SK-N-SH (cell line): ENCODE measurements at regions not wholly inside any gene's neighbourhood (a gene's known extent, or its start where the extent isn't known, plus 50 kb on each side); places are given as distances from the start of the nearest gene placed in this dataset.

ENCODE experiments used
- CTCF ChIA-PET: fragments of 300-600, 350-600 bp; formaldehyde crosslinking; extraction: SDS; loops from one replicate; lab custom pipeline; 2021; lab: Yijun Ruan, JAX
- POLR2A ChIA-PET: fragments of 350-600 bp; sonication (Branson Sonifier 250); formaldehyde crosslinking; extraction: SDS; loops from one replicate; lab custom pipeline; 2020; ENCODE audit warnings: antibody characterized with exemption, inconsistent platforms; lab: Yijun Ruan, JAX
- DNase-seq: peaks from one replicate; pipeline ENCODE4 v3.0.0; 2012
- H2AFZ ChIP-seq: fragments of 200-600 bp; sonication (generic); 2 replicates; pipeline ENCODE4 v1.8.1; 2016; ENCODE audit warnings: antibody characterized with exemption, mild to moderate bottlenecking, low read depth
- H3F3A ChIP-seq: fragments of 200-600 bp; sonication (generic); replicated peaks from 2 replicates; pipeline ENCODE3; 2016; ENCODE audit warnings: antibody characterized with exemption, mild to moderate bottlenecking; ENCODE audit not compliant: insufficient read depth
- H3K27ac ChIP-seq, 2 experiments: fragments of 200-500 bp in 1 of 2; fragments of 200-600 bp in 1 of 2; sonication (Bioruptor generic) in 1 of 2; sonication (generic), shearing (Covaris generic) in 1 of 2; 2 replicates each; pipeline versions ENCODE4 v1.5.1 to v1.6.1; 2014 to 2016; ENCODE audit warnings: low read depth in 2 of 2, inconsistent platforms in 1 of 2, low read length in 1 of 2, mild to moderate bottlenecking in 1 of 2, mixed read lengths in 1 of 2
- H3K27me3 ChIP-seq: fragments of 200-600 bp; sonication (generic), shearing (Covaris generic); 2 replicates; pipeline ENCODE4 v1.6.1; 2016; ENCODE audit warnings: mixed run types; ENCODE audit not compliant: insufficient read depth
- H3K36me3 ChIP-seq, 2 experiments: fragments of 200-500 bp in 1 of 2; fragments of 200-600 bp in 1 of 2; sonication (Bioruptor generic) in 1 of 2; sonication (generic) in 1 of 2; replicated peaks in 1 of 2; 2 replicates each; pipeline versions ENCODE3 to v1.5.1; 2014 to 2016; ENCODE audit warnings: low read length in 1 of 2, mild to moderate bottlenecking in 1 of 2; ENCODE audit not compliant: insufficient read depth in 2 of 2, control insufficient read depth in 1 of 2
- H3K4me1 ChIP-seq, 2 experiments: fragments of 200-500 bp in 1 of 2; fragments of 200-600 bp in 1 of 2; sonication (Bioruptor generic) in 1 of 2; sonication (generic), shearing (Covaris generic) in 1 of 2; 2 replicates each; pipeline versions ENCODE4 v1.5.1 to v1.6.1; 2014 to 2016; ENCODE audit warnings: low read depth in 1 of 2, low read length in 1 of 2, mixed run types in 1 of 2; ENCODE audit not compliant: insufficient read depth in 2 of 2, control insufficient read depth in 1 of 2
- H3K4me2 ChIP-seq: fragments of 200-600 bp; sonication (generic), shearing (Covaris generic); 2 replicates; pipeline ENCODE4 v1.6.1; 2017; ENCODE audit warnings: mixed run types
- H3K4me3 ChIP-seq, 2 experiments: fragments of 200-500 bp in 1 of 2; fragments of 200-600 bp in 1 of 2; sonication (Bioruptor generic) in 1 of 2; sonication (generic), shearing (Covaris generic) in 1 of 2; 2 replicates each; pipeline versions ENCODE4 v1.5.1 to v1.8.1; 2014 to 2016; ENCODE audit warnings: low read depth in 2 of 2, inconsistent platforms in 1 of 2, low read length in 1 of 2, mild to moderate bottlenecking in 1 of 2, mixed read lengths in 1 of 2, moderate library complexity in 1 of 2
- H3K79me2 ChIP-seq: fragments of 200-600 bp; sonication (generic); 2 replicates; pipeline ENCODE4 v1.8.1; 2017; ENCODE audit warnings: mild to moderate bottlenecking; ENCODE audit not compliant: insufficient read depth
- H3K9ac ChIP-seq: fragments of 200-600 bp; sonication (generic); 2 replicates; pipeline ENCODE4 v1.6.1; 2017; ENCODE audit warnings: mixed run types
- H3K9me2 ChIP-seq: fragments of 200-600 bp; sonication (generic); 2 replicates; pipeline ENCODE4 v1.6.1; 2017; ENCODE audit warnings: mixed run types
- H3K9me3 ChIP-seq: fragments of 200-600 bp; sonication (generic); 2 replicates; pipeline ENCODE4 v1.6.1; 2017; ENCODE audit warnings: mixed run types, mild to moderate bottlenecking, moderate library complexity
- H4K20me1 ChIP-seq: fragments of 200-600 bp; sonication (generic); 2 replicates; pipeline ENCODE4 v1.6.1; 2017; ENCODE audit warnings: mild to moderate bottlenecking, mixed run types; ENCODE audit not compliant: insufficient read depth
- CHD2 ChIP-seq: fragments of 150-350 bp; IDR thresholded peaks from 2 replicates; pipeline ENCODE4 v1.6.1; 2018; ENCODE audit warnings: low read length; ENCODE audit not compliant: partially characterized antibody
- EP300 ChIP-seq, 2 experiments: IDR thresholded peaks; 2 replicates each; pipeline versions ENCODE4 v1.4.0 to v1.6.1; 2012; ENCODE audit warnings: borderline replicate concordance in 1 of 2, low read depth in 1 of 2, low read length in 1 of 2
- EZH2phosphoT487 ChIP-seq: fragments of 200-600 bp; sonication (generic); IDR thresholded peaks from 2 replicates; pipeline ENCODE4 v1.6.1; 2017; ENCODE audit warnings: low read depth, mixed run types, mild to moderate bottlenecking, antibody characterized with exemption, moderate library complexity, borderline replicate concordance
- FOSL2 ChIP-seq: IDR thresholded peaks from 2 replicates; pipeline ENCODE4 v1.4.0; 2012; ENCODE audit warnings: low read depth, mild to moderate bottlenecking, moderate library complexity, borderline replicate concordance
- FOXM1 ChIP-seq: IDR thresholded peaks from 2 replicates; pipeline ENCODE4 v1.4.0; 2012; ENCODE audit warnings: low read depth, mild to moderate bottlenecking
- GABPA ChIP-seq: IDR thresholded peaks from 2 replicates; pipeline ENCODE4 v1.4.0; 2012; ENCODE audit warnings: low read depth, mild to moderate bottlenecking
- GATA2 ChIP-seq: sonication (generic); formaldehyde crosslinking; IDR thresholded peaks from 2 replicates; pipeline ENCODE4 v1.5.0; 2020; ENCODE audit warnings: mild to moderate bottlenecking, missing genetic modification reagents
- IRF3 ChIP-seq: fragments of 150-350 bp; IDR thresholded peaks from 2 replicates; pipeline ENCODE4 v1.6.1; 2016; ENCODE audit warnings: mild to moderate bottlenecking, low read depth, low read length
- JUND ChIP-seq: IDR thresholded peaks from 2 replicates; pipeline ENCODE4 v1.4.0; 2012
- MEF2A ChIP-seq: IDR thresholded peaks from 2 replicates; pipeline ENCODE4 v1.4.0; 2012; ENCODE audit warnings: low read depth, borderline replicate concordance
- NFIC ChIP-seq: IDR thresholded peaks from 2 replicates; pipeline ENCODE4 v1.4.0; 2012; ENCODE audit warnings: borderline replicate concordance
- PBX3 ChIP-seq: IDR thresholded peaks from 2 replicates; pipeline ENCODE4; 2012
- RXRA ChIP-seq: IDR thresholded peaks from 2 replicates; pipeline ENCODE4 v1.4.0; 2012; ENCODE audit warnings: low read depth, mild to moderate bottlenecking, borderline replicate concordance
- SMC3 ChIP-seq: IDR thresholded peaks from 2 replicates; pipeline ENCODE4 v1.6.1; 2012; ENCODE audit warnings: low read depth, low read length, improper control_type of control experiment
- TAF1 ChIP-seq: IDR thresholded peaks from 2 replicates; pipeline ENCODE4 v1.6.1; 2012; ENCODE audit warnings: low read depth, mild to moderate bottlenecking, low read length, moderate library complexity, borderline replicate concordance
- TCF12 ChIP-seq: IDR thresholded peaks from 2 replicates; pipeline ENCODE4 v1.4.0; 2012
- TEAD4 ChIP-seq: IDR thresholded peaks from 2 replicates; pipeline ENCODE4 v1.4.0; 2012; ENCODE audit warnings: mild to moderate bottlenecking, borderline replicate concordance; ENCODE audit not compliant: insufficient read depth
- USF1 ChIP-seq: IDR thresholded peaks from 2 replicates; pipeline ENCODE4 v1.4.0; 2012; ENCODE audit warnings: low read depth, borderline replicate concordance
- ZBTB33 ChIP-seq: IDR thresholded peaks from 2 replicates; pipeline ENCODE4 v1.4.0; 2012; ENCODE audit warnings: low read depth, borderline replicate concordance
- WGBS: methylation state at CpG from one replicate; pipeline ENCODE4 v1.1.6; 2017; ENCODE audit warnings: low lambda C conversion rate; 5-methylcytosine and 5-hydroxymethylcytosine counted together

- Histone ChIP-seq H3K27ac (0 out of 4 replicates have a peak overlapping the region, but pooled peaks of 1 of the 2 experiments have one; percentile 4), H3K9me3 (no peaks in the 10 kb centered on the region), H4K20me1 (no peaks in the 10 kb centered on the region), H3K79me2 (no peaks in the 10 kb centered on the region), H3K9me2 (no peaks in the 10 kb centered on the region), H3F3A (no peaks in the 10 kb centered on the region), H3K4me3 (no peak overlapping the region), H3K36me3 (no peaks in the 10 kb centered on the region), H3K4me2 (no peak overlapping the region), H3K27me3 (no peaks in the 10 kb centered on the region), H2AFZ (peak overlapping the region; percentile 24; the same call in 1 of the 2 replicates), H3K4me1 (no peaks in the 10 kb centered on the region; a peak in 1 of 4 replicates), H3K9ac (no peak overlapping the region)
- 13% methylated on average over 2 of the region's 2 CpGs for WGBS
- DNase-seq: no peak
- CTCF ChIA-PET: no interaction called here
- POLR2A ChIA-PET: no interaction called here
- TF ChIP-seq EP300 (IDR thresholded peaks at IDR 0.05; ENCODE audit: borderline replicate concordance in 1 of 2, low read depth in 1 of 2, low read length in 1 of 2) (peak in 1 of 2 experiments; percentile 15; a peak in 1 of 4 replicates), FOSL2 (peak; percentile 28; the same call in 1 of the 2 replicates), NFIC (peak; percentile 25; the same call in 1 of the 2 replicates), PBX3 (peak; percentile 33; the same call in 1 of the 2 replicates), TEAD4 (no peak), TCF12 (peak; percentile 9; the same call in 1 of the 2 replicates), SMC3 (no peak)
Measured at GRCh38 chr9:108275906-108276305, 579.9 kb downstream of the ACTL7B start.

- DNase-seq: no peak
- Histone ChIP-seq H3K4me3 (no peak overlapping the region), H3K27ac (no peak overlapping the region)
- POLR2A ChIA-PET: no interaction called here
- TF ChIP-seq IRF3 (no peak), ZBTB33 (no peak), MEF2A (no peak), EZH2phosphoT487 (no peak), TAF1 (no peak), CHD2 (no peak), JUND (no peak), FOXM1 (no peak), FOSL2 (no peak), USF1 (no peak), GABPA (no peak), RXRA (no peak), GATA2 (CRISPR knock-in tag) (no peak)
- TF ChIP-seq, all 33 proteins: peak for 0
- 28% methylated on average over 5 of the region's 5 CpGs for WGBS
- H2AFZ ChIP-seq: no peak overlapping the region
- no peaks in the 10 kb centered on the region for H3K9me3 ChIP-seq
- no peaks in the 10 kb centered on the region for H3K27me3 ChIP-seq
- CTCF ChIA-PET: no interaction called here
- H3F3A ChIP-seq: no peaks in the 10 kb centered on the region
- no peak overlapping the region for H3K9ac ChIP-seq
- no peaks in the 10 kb centered on the region for H3K36me3 ChIP-seq
- H3K9me2 ChIP-seq: no peaks in the 10 kb centered on the region
- no peaks in the 10 kb centered on the region; a peak in 1 of 4 replicates for H3K4me1 ChIP-seq
- no peaks in the 10 kb centered on the region for H4K20me1 ChIP-seq
- H3K4me2 ChIP-seq: no peak overlapping the region
- H3K79me2 ChIP-seq: no peaks in the 10 kb centered on the region
Measured at GRCh38 chr9:108274971-108275370, 580.8 kb downstream of the ACTL7B start.
